Heart left ventricle (tissue), 16 donors: ENCODE measurements at regions not wholly inside any gene's neighbourhood (a gene's known extent, or its start where the extent isn't known, plus 50 kb on each side); places are given as distances from the start of the nearest gene placed in this dataset.

Experiments
- ATAC-seq, 4 donors: fragments of 200-7000 bp; cut with Tn5 transposase; one replicate each; pipeline ENCODE4 v1.9.1; 2020 to 2022; ENCODE audit warnings: moderate library complexity in 4 of 4, mild to moderate bottlenecking in 3 of 4, moderate number of reproducible peaks in 1 of 4
- DNase-seq, 5 donors: peaks; one replicate each; pipeline ENCODE4 v3.0.0-alpha.2; 2020
- H3K27ac ChIP-seq, 12 donors: fragments of 200-600 bp; sonication (generic) in 4 of 12; one replicate each; pipeline versions ENCODE4 v1.5.0 to v1.8.0; 2016 to 2022; ENCODE audit warnings: mild to moderate bottlenecking in 2 of 12
- H3K27me3 ChIP-seq, 9 donors: fragments of 200-600 bp; sonication (generic) in 2 of 9; one replicate each; pipeline versions ENCODE4 v1.5.1 to v1.8.0; 2016 to 2022; ENCODE audit warnings: mild to moderate bottlenecking in 3 of 9
- H3K36me3 ChIP-seq, 9 donors: fragments of 200-600 bp; sonication (generic) in 2 of 9; one replicate each; pipeline versions ENCODE4 v1.5.0 to v1.8.0; 2018 to 2022; ENCODE audit warnings: mild to moderate bottlenecking in 2 of 9
- H3K4me1 ChIP-seq, 12 donors: fragments of 200-600 bp; sonication (generic) in 4 of 12; one replicate each; pipeline versions ENCODE4 v1.5.0 to v1.8.0; 2016 to 2022; ENCODE audit warnings: mild to moderate bottlenecking in 3 of 12
- H3K4me3 ChIP-seq, 12 donors: fragments of 200-600 bp; sonication (generic) in 4 of 12; one replicate each; pipeline versions ENCODE4 v1.5.0 to v1.8.0; 2017 to 2022; ENCODE audit warnings: mild to moderate bottlenecking in 9 of 12, moderate library complexity in 4 of 12
- H3K9me3 ChIP-seq, 12 donors: fragments of 200-600 bp; sonication (generic) in 4 of 12; one replicate each; pipeline versions ENCODE4 v1.5.0 to v1.8.0; 2016 to 2022; ENCODE audit warnings: mild to moderate bottlenecking in 1 of 12
- POLR2A ChIP-seq, 2 donors: fragments of 450-650 bp; IDR thresholded peaks; one replicate each; pipeline ENCODE4 v1.6.1; 2017; ENCODE audit warnings: antibody characterized with exemption in 2 of 2, mild to moderate bottlenecking in 2 of 2, moderate library complexity in 2 of 2
- WGBS, 4 donors: extraction: QIAGEN DNeasy Blood & Tissue Kit in 2 of 4; methylation state at CpG; one replicate each; pipeline versions ENCODE4 v1.1.5 to v1.1.7; 2013 to 2018; 5-methylcytosine and 5-hydroxymethylcytosine counted together
- intact Hi-C, 10 donors: fragments of 100-400 bp; cut with DNase I; formaldehyde crosslinking; loops; one replicate each; pipeline versions ENCODE4 v1.11.1 to v1.14.2; 2022
- TF ChIP-seq, protein P1 (sequence below), 12 donors: fragments of 200-600 bp; sonication (generic) in 4 of 12; IDR thresholded peaks; one replicate each; pipeline versions ENCODE4 v1.5.0 to v1.8.0; 2018 to 2022; ENCODE audit warnings: antibody characterized with exemption in 12 of 12, mild to moderate bottlenecking in 5 of 12
- donor health status: ischemic (EF 13 %, LVEDD 7.1; RV severe dilation, severe dysfunction).
- donor health status: healthy with polysubstance abuse.
- donor health status: DM: no; HTN: yes; CAD: no.
- donor health status: DM: no; HTN: no; CAD: no.
- donor health status: ischemic (EF 25% LVEDD 6.9; RV normal size, moderate dysfunction).
- donor health status: ischemic (EF 25% LVEDD 5.7; RV mildly dilated, moderate dysfunction).
- donor health status: healthy.
- donor health status: DM: yes; HTN: yes; CAD: no.
- donor health status: ischemic (EF 35%, LVEDD 5.7; RV mildly dilated, moderate dysfunction).
- donor health status: nonischemic (EF 11% LVEDD 7.7; RV severe dilation, severe dysfunction).
- donor health status: DM: yes; HTN: yes; CAD: no.
- donor health status: PGD.
- donor health status: ischemic (EF 29% LVEDD 5.4; RV normal size, mild dysfunction).
- donor health status: nonischemic (EF 23%, LVEDD 6.1; RV moderate dilation, normal function).

DNA sequence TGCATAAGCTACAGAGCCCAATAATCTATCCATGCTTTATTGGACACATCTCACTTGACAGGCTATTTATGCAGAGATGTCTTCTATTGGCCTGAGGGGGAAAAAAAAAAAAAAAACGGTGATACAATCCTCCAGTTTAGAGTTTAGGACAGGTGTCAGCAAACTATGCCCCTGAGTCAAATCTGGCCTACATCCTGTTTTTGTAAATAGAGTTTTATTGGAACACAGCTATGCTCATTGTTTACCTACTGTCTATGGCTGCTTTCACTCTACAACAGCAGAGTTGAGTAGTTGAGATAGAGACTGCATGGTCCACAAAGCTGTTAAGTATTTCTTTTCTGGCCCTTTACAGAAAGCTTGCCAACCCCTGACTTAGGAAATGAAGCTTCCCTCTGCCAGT lies 403.1 kb downstream of the C12orf75 start:
- Histone ChIP-seq H3K27ac (no peak overlapping the region), H3K36me3 (no peaks in the 10 kb centered on the region), H3K9me3 (no peaks in the 10 kb centered on the region), H3K27me3 (no peaks in the 10 kb centered on the region), H3K4me3 (no peak overlapping the region), H3K4me1 (peaks cover 4 to 16% (median 12%) of the 10 kb centered on the region in 12 donors)
- TF ChIP-seq POLR2A (IDR thresholded peaks at IDR 0.05): no peak
- TF ChIP-seq, protein P1, sequence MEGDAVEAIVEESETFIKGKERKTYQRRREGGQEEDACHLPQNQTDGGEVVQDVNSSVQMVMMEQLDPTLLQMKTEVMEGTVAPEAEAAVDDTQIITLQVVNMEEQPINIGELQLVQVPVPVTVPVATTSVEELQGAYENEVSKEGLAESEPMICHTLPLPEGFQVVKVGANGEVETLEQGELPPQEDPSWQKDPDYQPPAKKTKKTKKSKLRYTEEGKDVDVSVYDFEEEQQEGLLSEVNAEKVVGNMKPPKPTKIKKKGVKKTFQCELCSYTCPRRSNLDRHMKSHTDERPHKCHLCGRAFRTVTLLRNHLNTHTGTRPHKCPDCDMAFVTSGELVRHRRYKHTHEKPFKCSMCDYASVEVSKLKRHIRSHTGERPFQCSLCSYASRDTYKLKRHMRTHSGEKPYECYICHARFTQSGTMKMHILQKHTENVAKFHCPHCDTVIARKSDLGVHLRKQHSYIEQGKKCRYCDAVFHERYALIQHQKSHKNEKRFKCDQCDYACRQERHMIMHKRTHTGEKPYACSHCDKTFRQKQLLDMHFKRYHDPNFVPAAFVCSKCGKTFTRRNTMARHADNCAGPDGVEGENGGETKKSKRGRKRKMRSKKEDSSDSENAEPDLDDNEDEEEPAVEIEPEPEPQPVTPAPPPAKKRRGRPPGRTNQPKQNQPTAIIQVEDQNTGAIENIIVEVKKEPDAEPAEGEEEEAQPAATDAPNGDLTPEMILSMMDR (IDR thresholded peaks at IDR 0.05): no peak
- intact Hi-C loops: no loop called here
- ATAC-seq: no peak
- DNase-seq: no peak
- WGBS, 4 donors: 48 to 56% (median 51%) methylated on average over 1 of the region's 1 CpG

DNA sequence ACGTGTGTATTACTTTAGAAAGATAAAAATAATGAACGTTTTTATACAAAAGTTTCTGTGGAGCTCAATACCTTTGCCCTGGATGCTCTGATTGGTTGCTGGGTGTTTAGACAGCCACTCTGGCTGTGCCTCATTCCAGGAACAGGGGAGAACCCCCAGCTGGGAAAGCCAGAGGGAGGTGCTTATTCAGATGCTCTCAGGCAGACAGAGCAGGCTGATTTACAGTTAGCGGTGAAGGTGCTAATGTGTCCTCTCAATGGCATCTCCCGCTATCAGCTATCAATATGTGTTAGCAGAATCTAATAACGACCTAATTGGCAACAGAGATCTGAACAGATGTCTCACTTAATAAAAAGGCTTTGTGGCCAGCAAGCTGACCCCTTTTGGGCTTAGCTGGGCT lies 402.3 kb downstream of the NUAK1 start:
- H3K27me3 ChIP-seq: no peaks in the 10 kb centered on the region
- no peak for DNase-seq
- H3K36me3 ChIP-seq: no peaks in the 10 kb centered on the region
- intact Hi-C loops: no loop called here
- ATAC-seq: no peak
- peak overlapping the region in 1 of 12 donors; percentile 86 for H3K27ac ChIP-seq
- H3K4me3 ChIP-seq: no peak overlapping the region
- WGBS, 4 donors: 71 to 88% (median 80%) methylated on average over 5 of the region's 5 CpGs
- H3K9me3 ChIP-seq: no peaks in the 10 kb centered on the region
- TF ChIP-seq, protein P1 (IDR thresholded peaks at IDR 0.05): no peak
- no peak for TF ChIP-seq POLR2A (IDR thresholded peaks at IDR 0.05)
- peaks cover 18 to 45% (median 39%) of the 10 kb centered on the region in 12 donors for H3K4me1 ChIP-seq

DNA sequence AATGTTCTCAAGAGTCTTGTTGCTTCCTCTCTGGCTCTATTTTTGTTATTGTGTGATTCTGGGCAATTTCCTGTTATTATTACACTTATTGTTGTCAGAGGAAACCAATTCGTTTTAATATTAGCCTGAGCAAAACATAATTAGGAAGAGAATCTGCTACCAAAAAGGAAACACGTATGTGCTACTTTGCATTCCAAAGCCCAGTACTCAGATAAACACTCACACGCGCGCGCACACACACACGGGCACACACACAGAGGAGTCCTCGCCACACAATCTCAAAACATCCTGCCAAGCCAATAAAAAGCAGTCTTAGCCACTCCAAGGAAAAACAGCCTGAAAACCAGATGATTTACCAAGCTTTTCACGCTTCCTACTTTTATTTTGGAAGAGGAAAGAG lies 400.7 kb downstream of the NUAK1 start:
- Histone ChIP-seq H3K27me3 (no peaks in the 10 kb centered on the region), H3K4me3 (peak overlapping the region in 4 of 12 donors; percentile 14 to 33 (median 22)), H3K9me3 (no peaks in the 10 kb centered on the region), H3K27ac (peak overlapping the region; percentile 51 to 86 (median 72)), H3K4me1 (peaks cover 19 to 60% (median 52%) of the 10 kb centered on the region in 12 donors), H3K36me3 (no peaks in the 10 kb centered on the region)
- TF ChIP-seq, protein P1 (IDR thresholded peaks at IDR 0.05): no peak
- no peak for TF ChIP-seq POLR2A (IDR thresholded peaks at IDR 0.05)
- WGBS, 4 donors: 11 to 27% (median 18%) methylated on average over 9 of the region's 9 CpGs
- peak; percentile 54 to 81 (median 66) for ATAC-seq
- DNase-seq: peak; percentile 50 to 68 (median 58)
- intact Hi-C loops: no loop called here

DNA sequence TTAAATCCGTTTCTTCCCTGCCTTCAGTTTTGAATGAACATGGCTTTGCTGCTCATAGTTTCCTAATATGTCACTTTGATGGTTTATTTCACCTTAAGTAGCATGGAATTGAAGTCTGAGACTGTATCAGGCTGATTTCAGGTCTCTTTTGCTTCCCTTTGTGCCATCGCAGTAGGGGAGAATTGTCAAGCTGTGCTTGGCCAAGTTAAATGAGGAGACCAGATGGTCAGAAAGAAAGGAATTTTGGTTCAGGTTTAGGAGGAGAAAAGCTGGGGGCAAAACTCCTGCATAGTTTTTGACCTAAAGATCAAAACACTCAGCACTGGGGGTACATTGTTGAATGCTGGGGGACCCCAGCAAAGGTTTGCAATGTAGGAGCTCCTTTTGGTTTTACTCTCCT lies 398.4 kb downstream of the NUAK1 start:
- peak overlapping the region in 8 of 12 donors; percentile 15 to 76 (median 64) for H3K27ac ChIP-seq
- no peak for TF ChIP-seq POLR2A (IDR thresholded peaks at IDR 0.05)
- TF ChIP-seq, protein P1 (IDR thresholded peaks at IDR 0.05): no peak
- peaks cover 19 to 61% (median 52%) of the 10 kb centered on the region in 12 donors for H3K4me1 ChIP-seq
- intact Hi-C loops: loop anchor here in 2 of 10 donors (5.0 to 10.0 kb wide), 2 partner anchors 83 to 394 kb away; partner anchors contain the start of gene NUAK1 (in 1 of the 2)
- H3K9me3 ChIP-seq: no peaks in the 10 kb centered on the region
- H3K27me3 ChIP-seq: peaks cover 0 to 3% (median 0%) of the 10 kb centered on the region in 9 donors
- no peaks in the 10 kb centered on the region for H3K36me3 ChIP-seq
- H3K4me3 ChIP-seq: peak overlapping the region in 1 of 12 donors; percentile 2
- DNase-seq (no peak), ATAC-seq (no peak)
- 54 to 73% (median 64%) methylated on average over 2 of the region's 2 CpGs for WGBS, 4 donors
